ENCODE measurements at regions not wholly inside any gene's neighbourhood (a gene's known extent, or its start where the extent isn't known, plus 50 kb on each side); places are given as distances from the start of the nearest gene placed in this dataset.

- H3K27me3 ChIP-seq: no peaks in the 10 kb centered on the region
- H3K4me3 ChIP-seq: no peak overlapping the region
- H3K36me3 ChIP-seq: no peaks in the 10 kb centered on the region
- intact Hi-C loops (cut with DNase I; ENCODE audit: low total_unique reads) (no loop called here), in situ Hi-C loops (cut with MboI; ENCODE audit: low pct_ligation_motif_present in 1 of 4, low pct_unique_long_range_greater_than_20kb in 1 of 4, low sequenced_read_pairs in 3 of 4) (no loop called here)
- no peaks in the 10 kb centered on the region for H3K9me3 ChIP-seq
- 47% methylated on average over 8 of the region's 8 CpGs; no CpG with 5 or more reads in 1 of the 2 donors for WGBS, 2 donors (ENCODE audit: low coverage in 1 of 2)
- H3K4me1 ChIP-seq: no peaks in the 10 kb centered on the region
- no peak overlapping the region for H3K27ac ChIP-seq
- TF ChIP-seq, protein P1, sequence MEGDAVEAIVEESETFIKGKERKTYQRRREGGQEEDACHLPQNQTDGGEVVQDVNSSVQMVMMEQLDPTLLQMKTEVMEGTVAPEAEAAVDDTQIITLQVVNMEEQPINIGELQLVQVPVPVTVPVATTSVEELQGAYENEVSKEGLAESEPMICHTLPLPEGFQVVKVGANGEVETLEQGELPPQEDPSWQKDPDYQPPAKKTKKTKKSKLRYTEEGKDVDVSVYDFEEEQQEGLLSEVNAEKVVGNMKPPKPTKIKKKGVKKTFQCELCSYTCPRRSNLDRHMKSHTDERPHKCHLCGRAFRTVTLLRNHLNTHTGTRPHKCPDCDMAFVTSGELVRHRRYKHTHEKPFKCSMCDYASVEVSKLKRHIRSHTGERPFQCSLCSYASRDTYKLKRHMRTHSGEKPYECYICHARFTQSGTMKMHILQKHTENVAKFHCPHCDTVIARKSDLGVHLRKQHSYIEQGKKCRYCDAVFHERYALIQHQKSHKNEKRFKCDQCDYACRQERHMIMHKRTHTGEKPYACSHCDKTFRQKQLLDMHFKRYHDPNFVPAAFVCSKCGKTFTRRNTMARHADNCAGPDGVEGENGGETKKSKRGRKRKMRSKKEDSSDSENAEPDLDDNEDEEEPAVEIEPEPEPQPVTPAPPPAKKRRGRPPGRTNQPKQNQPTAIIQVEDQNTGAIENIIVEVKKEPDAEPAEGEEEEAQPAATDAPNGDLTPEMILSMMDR (IDR thresholded peaks at IDR 0.05): no peak
- TF ChIP-seq POLR2A (IDR thresholded peaks at IDR 0.05) (no peak), POLR2AphosphoS5 (IDR thresholded peaks at IDR 0.05) (no peak), EP300 (IDR thresholded peaks at IDR 0.05; ENCODE audit: low read depth) (no peak)
- DNase-seq: no peak
Observed at GRCh38 chr20:57114290-57115005, 152.0 kb downstream of the BMP7 start.

DNA sequence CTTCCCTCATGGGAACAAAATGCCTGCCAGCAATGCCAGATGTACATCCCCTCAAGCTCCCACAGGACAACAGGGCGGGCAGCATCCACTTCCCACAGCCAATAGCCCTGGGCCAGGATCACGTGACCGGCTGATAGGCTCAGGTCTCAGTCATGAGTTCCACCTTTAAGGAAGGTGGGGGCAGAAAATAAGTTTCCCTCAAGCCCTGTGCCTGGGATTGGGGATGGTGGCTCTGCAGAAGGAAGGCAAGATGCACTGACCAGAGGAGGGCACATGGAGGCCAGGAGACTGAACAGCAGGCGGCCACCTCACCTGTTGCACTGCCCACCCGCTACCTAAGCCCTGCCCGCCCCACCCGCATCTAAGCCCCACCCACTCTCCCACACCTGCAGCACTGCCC, 149.1 kb downstream of the BMP7 start:
- WGBS, 2 donors (ENCODE audit: low coverage in 1 of 2): 77 to 90% methylated on average over 2 to 7 of the region's 7 CpGs

DNA sequence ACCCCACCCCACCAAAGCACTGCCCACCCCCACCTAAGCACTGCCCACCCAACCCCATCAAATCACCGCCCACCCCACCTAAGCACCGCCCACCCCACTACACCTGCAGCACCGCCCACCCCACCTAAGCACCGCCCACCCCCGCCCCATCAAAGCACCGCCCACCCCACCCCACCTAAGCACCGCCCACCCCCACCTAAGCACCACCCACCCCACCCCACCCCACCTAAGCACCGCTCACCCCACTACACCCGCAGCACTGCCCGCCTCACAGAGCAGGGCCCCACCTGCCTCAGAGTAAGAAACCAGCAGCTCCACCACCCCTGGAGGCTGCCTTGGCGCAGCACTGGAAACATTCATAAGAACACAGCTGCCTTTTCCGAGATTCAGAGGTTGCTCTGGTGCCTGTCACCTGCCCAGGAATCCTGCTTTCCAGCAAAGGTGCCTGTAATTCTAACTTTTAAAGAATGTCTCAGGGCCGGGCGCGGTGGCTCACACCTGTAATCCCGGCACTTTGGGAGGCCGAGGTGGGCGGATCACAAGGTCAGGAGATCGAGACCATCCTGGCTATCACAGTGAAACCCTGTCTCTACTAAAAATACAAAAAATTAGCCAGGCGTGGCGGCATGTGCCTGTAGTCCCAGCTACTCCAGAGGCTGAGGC, 148.2 kb downstream of the BMP7 start:
- H3K9me3 ChIP-seq: no peaks in the 10 kb centered on the region
- intact Hi-C loops (cut with DNase I; ENCODE audit: low total_unique reads): no loop called here
- DNase-seq: no peak
- TF ChIP-seq POLR2A (IDR thresholded peaks at IDR 0.05) (no peak), POLR2AphosphoS5 (IDR thresholded peaks at IDR 0.05) (no peak), EP300 (IDR thresholded peaks at IDR 0.05; ENCODE audit: low read depth) (no peak)
- TF ChIP-seq, protein P1 (IDR thresholded peaks at IDR 0.05): no peak
- no peaks in the 10 kb centered on the region for H3K4me1 ChIP-seq
- in situ Hi-C loops (cut with MboI; ENCODE audit: low pct_ligation_motif_present in 1 of 4, low pct_unique_long_range_greater_than_20kb in 1 of 4, low sequenced_read_pairs in 3 of 4): no loop called here
- H3K27me3 ChIP-seq: no peaks in the 10 kb centered on the region
- WGBS, 2 donors (ENCODE audit: low coverage in 1 of 2): 86% methylated on average over 14 of the region's 21 CpGs; no CpG with 5 or more reads in 1 of the 2 donors
- H3K4me3 ChIP-seq: no peak overlapping the region
- H3K27ac ChIP-seq: no peak overlapping the region
- H3K36me3 ChIP-seq: no peaks in the 10 kb centered on the region

More for the DNA sequence above, 149.1 kb downstream of the BMP7 start:
- H3K36me3 ChIP-seq: no peaks in the 10 kb centered on the region
- intact Hi-C loops (cut with DNase I; ENCODE audit: low total_unique reads): no loop called here
- H3K27me3 ChIP-seq: no peaks in the 10 kb centered on the region
- no peak for DNase-seq
- H3K4me1 ChIP-seq: no peaks in the 10 kb centered on the region
- no peaks in the 10 kb centered on the region for H3K9me3 ChIP-seq
- H3K27ac ChIP-seq: no peak overlapping the region
- in situ Hi-C loops (cut with MboI; ENCODE audit: low pct_ligation_motif_present in 1 of 4, low pct_unique_long_range_greater_than_20kb in 1 of 4, low sequenced_read_pairs in 3 of 4): no loop called here
- H3K4me3 ChIP-seq: no peak overlapping the region
- TF ChIP-seq POLR2A (IDR thresholded peaks at IDR 0.05) (no peak), EP300 (IDR thresholded peaks at IDR 0.05; ENCODE audit: low read depth) (no peak), POLR2AphosphoS5 (IDR thresholded peaks at IDR 0.05) (no peak)
- TF ChIP-seq, protein P1 (IDR thresholded peaks at IDR 0.05): no peak

Small RNA genes lying in the stretch of these regions (small RNA-seq; reads per million reads assigned to genes)
- 0 reads per million in 4 donors for gene RNU6-929P
